ENCODE measurements at regions not wholly inside any gene's neighbourhood (a gene's known extent, or its start where the extent isn't known, plus 50 kb on each side); places are given as distances from the start of the nearest gene placed in this dataset.

- DNase-seq (ENCODE audit: extremely low spot score in 2 of 2), result no peak
- H3K9me3 ChIP-seq, result no peaks in the 10 kb centered on the region
- no peaks in the 10 kb centered on the region for H3K4me1 ChIP-seq
- no peaks in the 10 kb centered on the region for H3K27me3 ChIP-seq
- intact Hi-C loops (cut with DNase I), result no loop called here
- no peaks in the 10 kb centered on the region for H3K36me3 ChIP-seq
- no peak overlapping the region for H3K27ac ChIP-seq
- H3K4me3 ChIP-seq, result no peak overlapping the region
- TF ChIP-seq POLR2A (IDR thresholded peaks at IDR 0.05), result no peak
- TF ChIP-seq POLR2AphosphoS5 (IDR thresholded peaks at IDR 0.05; ENCODE audit: insufficient read depth in 1 of 2, low read depth in 1 of 2), result no peak
- TF ChIP-seq CTCF (IDR thresholded peaks at IDR 0.05), result no peak
Measured at GRCh38 chr6:21680611-21681010, 87.1 kb downstream of the SOX4 start.

GRCh38 chr6:21690489-21690888 is 96.9 kb downstream of the SOX4 start:
- intact Hi-C loops (cut with DNase I), result no loop called here
- no peak for TF ChIP-seq POLR2A (IDR thresholded peaks at IDR 0.05)
- no peak for TF ChIP-seq CTCF (IDR thresholded peaks at IDR 0.05)
- TF ChIP-seq POLR2AphosphoS5 (IDR thresholded peaks at IDR 0.05; ENCODE audit: insufficient read depth in 1 of 2, low read depth in 1 of 2), result no peak
- Histone ChIP-seq H3K9me3 (no peaks in the 10 kb centered on the region), H3K36me3 (no peaks in the 10 kb centered on the region), H3K4me3 (no peak overlapping the region), H3K27me3 (no peaks in the 10 kb centered on the region), H3K27ac (no peak overlapping the region), H3K4me1 (no peaks in the 10 kb centered on the region)
- DNase-seq (ENCODE audit: extremely low spot score in 2 of 2), result no peak

GRCh38 chr6:21691685-21692346 is 98.3 kb downstream of the SOX4 start:
- intact Hi-C loops (cut with DNase I), result no loop called here
- H3K9me3 ChIP-seq, result no peaks in the 10 kb centered on the region
- no peak overlapping the region for H3K4me3 ChIP-seq
- H3K27me3 ChIP-seq, result no peaks in the 10 kb centered on the region
- H3K36me3 ChIP-seq, result no peaks in the 10 kb centered on the region
- DNase-seq (ENCODE audit: extremely low spot score in 2 of 2), result no peak
- no peak overlapping the region for H3K27ac ChIP-seq
- no peaks in the 10 kb centered on the region for H3K4me1 ChIP-seq
- TF ChIP-seq POLR2A (IDR thresholded peaks at IDR 0.05) (no peak), POLR2AphosphoS5 (IDR thresholded peaks at IDR 0.05; ENCODE audit: insufficient read depth in 1 of 2, low read depth in 1 of 2) (no peak), CTCF (IDR thresholded peaks at IDR 0.05) (no peak)

GRCh38 chr6:21692721-21693120 is 99.2 kb downstream of the SOX4 start:
- intact Hi-C loops (cut with DNase I), result no loop called here
- Histone ChIP-seq H3K36me3 (no peaks in the 10 kb centered on the region), H3K27ac (no peak overlapping the region), H3K9me3 (no peaks in the 10 kb centered on the region), H3K4me3 (no peak overlapping the region), H3K4me1 (no peaks in the 10 kb centered on the region), H3K27me3 (no peaks in the 10 kb centered on the region)
- no peak for TF ChIP-seq POLR2AphosphoS5 (IDR thresholded peaks at IDR 0.05; ENCODE audit: insufficient read depth in 1 of 2, low read depth in 1 of 2)
- TF ChIP-seq POLR2A (IDR thresholded peaks at IDR 0.05), result no peak
- no peak for TF ChIP-seq CTCF (IDR thresholded peaks at IDR 0.05)
- no peak for DNase-seq (ENCODE audit: extremely low spot score in 2 of 2)

GRCh38 chr6:21694168-21694567 is 100.6 kb downstream of the SOX4 start:
- no peaks in the 10 kb centered on the region for H3K9me3 ChIP-seq
- H3K27me3 ChIP-seq, result no peaks in the 10 kb centered on the region
- no peak for DNase-seq (ENCODE audit: extremely low spot score in 2 of 2)
- H3K4me1 ChIP-seq, result no peaks in the 10 kb centered on the region
- no peaks in the 10 kb centered on the region for H3K36me3 ChIP-seq
- intact Hi-C loops (cut with DNase I), result no loop called here
- H3K27ac ChIP-seq, result no peak overlapping the region
- H3K4me3 ChIP-seq, result no peak overlapping the region
- TF ChIP-seq POLR2AphosphoS5 (IDR thresholded peaks at IDR 0.05; ENCODE audit: insufficient read depth in 1 of 2, low read depth in 1 of 2), result no peak
- TF ChIP-seq POLR2A (IDR thresholded peaks at IDR 0.05), result no peak
- TF ChIP-seq CTCF (IDR thresholded peaks at IDR 0.05), result no peak
